CD4-positive, alpha-beta T cell treated with Interleukin-1 beta for 1 hour (primary cell): ENCODE measurements at regions not wholly inside any gene's neighbourhood (a gene's known extent, or its start where the extent isn't known, plus 50 kb on each side); places are given as distances from the start of the nearest gene placed in this dataset.
"Not testable (repeated sequence)": the region's sequence is repeated elsewhere in the genome, so short reads cannot be mapped to it uniquely, and the experiment has no call there.

Experiments used
- DNase-seq, 2 donors: peaks; one replicate each; pipeline ENCODE4 v3.0.0-alpha.2; 2020 to 2022

DNA sequence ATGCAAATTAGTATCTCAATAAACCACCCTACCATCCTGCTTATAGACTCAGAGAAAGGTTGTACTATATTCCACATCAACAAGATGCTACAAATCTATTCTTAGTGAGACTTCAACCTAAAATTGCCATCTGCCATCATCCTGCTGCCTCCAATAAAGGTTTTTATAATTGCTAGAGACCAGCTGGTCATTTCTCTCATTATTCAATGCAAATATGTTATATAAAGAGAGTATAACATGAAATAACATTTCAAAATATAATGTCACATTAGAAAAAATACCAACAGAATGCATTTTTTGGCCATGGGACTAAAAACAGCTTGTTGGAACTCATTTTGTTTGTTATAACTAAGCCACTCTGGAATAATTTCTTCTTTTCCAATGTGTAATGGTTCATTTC is 247.3 kb downstream of the LRIG3 start:
- DNase-seq: no peak

- DNase-seq: not testable (repeated sequence)
Observed at GRCh38 chr12:58677833-58678232, 242.5 kb downstream of the LRIG3 start.

DNA sequence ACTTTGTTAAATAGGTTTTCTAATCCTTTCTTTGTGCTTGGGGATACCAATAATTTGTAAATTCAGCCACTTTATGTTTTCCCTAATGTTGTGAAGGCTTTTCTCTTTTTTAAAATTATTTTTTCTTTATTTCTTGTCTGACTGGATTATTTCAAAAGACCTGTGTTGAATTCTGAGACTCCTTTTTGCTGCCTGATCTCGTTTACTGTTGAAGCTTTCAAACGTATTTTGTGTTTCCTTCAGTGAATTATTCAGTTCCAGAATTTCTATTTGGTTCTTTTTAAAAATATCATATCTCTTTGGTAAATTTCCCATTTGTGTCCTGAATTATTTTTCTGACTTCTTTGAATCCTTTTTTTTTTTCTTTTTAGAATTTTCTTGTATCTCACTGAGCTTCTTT is 241.6 kb downstream of the LRIG3 start:
- no peak for DNase-seq

DNA sequence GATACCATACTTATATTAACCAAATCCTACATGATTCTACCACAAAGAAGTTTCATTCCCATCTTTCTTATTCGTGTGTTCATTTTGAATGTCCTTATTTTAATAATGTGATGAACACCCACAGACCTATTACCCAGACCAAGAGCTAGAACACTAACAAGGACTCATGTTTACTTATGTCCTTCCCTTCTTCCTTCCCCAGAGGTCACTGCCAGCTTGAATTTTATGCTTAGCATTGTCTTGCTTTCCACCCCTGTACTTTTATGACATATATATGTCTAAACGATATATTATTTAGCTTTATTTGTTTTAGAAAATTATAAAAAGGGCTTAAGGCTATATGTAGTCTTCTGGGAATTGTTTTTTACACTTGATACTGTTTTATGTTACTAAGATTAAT is 238.6 kb downstream of the LRIG3 start:
- DNase-seq: no peak

DNA sequence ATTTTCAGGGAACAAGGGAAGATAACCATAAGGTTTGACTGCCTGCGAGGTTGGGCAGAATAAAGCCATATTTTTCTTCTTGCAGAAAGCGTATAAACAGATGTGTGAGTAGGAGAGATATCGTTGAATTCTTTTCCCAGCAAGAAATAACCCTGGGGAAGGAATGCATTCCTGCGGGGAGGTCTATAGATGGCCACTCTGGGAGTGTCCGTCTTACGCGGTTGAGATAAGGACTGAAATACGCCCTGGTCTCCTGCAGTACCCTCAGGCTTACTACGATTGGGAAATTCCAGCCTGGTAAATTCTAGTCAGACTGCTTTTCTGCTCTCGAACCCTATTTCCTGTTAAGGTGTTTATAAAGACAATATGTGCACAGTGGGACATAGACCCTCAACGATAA is 225.0 kb downstream of the LRIG3 start:
- DNase-seq: no peak

- no peak for DNase-seq
Observed at GRCh38 chr12:58701536-58701935, 218.8 kb downstream of the LRIG3 start.

GRCh38 chr12:58703866-58704265 is 216.4 kb downstream of the LRIG3 start:
- DNase-seq: no peak

GRCh38 chr12:58704770-58705169 is 215.5 kb downstream of the LRIG3 start:
- DNase-seq: not testable (repeated sequence)

GRCh38 chr12:58710901-58711300 is 209.4 kb downstream of the LRIG3 start:
- DNase-seq: no peak

DNA sequence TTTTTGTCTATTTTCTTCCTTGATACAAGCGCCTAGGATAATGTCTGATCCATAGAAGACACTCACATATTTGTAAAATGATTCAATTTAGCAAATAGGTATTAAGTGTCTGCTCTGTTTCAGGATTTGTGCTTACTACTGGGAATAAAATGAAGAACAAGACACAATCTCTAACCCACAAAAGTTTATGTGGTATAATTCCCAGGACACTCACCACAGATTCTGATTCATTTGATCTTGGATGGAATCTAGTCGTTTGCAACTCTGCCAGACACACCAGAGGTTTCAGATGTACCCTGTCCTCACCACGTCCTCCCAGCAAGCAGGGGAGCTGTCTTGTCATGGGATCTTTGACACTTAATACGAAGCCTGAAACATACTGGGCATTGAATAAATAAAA is 208.3 kb downstream of the LRIG3 start:
- no peak for DNase-seq

DNA sequence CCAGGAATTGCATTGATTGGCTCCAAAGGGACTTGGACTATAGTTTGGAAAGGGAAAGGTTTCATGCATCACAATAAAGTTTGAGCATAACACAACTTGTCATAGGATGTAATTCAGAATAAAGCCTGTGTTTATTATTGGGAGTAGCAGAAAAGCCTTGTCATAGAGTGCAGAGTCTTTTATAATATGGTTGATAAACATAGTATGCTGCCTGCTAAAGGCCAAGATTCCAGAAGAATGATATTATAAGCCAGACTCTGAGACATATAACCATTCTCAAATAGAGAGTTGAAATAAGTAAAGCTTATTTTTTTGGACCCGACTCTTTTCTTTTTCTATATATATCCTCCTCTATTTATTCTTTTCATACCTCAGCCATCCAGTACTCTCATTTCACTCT is 207.3 kb downstream of the LRIG3 start:
- DNase-seq: no peak

- DNase-seq: no peak
Observed at GRCh38 chr12:58719161-58719560, 201.1 kb downstream of the LRIG3 start.

- DNase-seq: no peak
Observed at GRCh38 chr12:58720421-58720820, 199.9 kb downstream of the LRIG3 start.

DNA sequence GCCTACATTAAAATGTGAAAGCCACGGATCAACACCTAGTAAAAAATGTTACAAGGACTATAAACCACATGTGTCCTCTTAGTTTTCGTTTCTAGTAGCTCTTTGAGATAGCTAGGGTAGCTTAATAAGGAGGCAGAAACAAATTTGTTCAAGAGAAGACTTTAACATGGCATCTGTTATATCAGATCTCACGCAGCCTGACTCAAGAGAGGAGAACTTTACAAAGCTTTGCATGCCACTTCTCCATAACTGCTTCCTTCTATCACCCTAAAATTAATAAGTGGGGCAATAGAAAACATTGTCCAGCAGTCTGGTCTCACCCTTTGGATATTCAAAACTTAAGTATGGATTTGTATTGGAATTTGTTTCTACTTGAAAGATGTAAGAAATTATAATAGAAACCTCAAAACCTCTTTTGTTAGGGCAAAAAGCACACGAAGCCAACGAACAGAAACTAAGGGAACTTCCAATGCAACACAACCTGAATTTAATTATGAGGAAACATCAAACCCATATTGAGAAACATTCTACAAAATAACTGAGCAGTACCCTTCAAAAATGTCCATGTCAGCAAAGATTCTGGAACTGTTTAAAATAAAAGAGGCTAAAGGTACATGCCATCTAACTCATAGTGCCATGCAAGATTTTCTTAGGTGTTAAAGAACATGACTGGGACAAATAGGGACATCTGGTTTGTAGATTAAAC is 194.8 kb downstream of the LRIG3 start:
- DNase-seq: no peak

DNA sequence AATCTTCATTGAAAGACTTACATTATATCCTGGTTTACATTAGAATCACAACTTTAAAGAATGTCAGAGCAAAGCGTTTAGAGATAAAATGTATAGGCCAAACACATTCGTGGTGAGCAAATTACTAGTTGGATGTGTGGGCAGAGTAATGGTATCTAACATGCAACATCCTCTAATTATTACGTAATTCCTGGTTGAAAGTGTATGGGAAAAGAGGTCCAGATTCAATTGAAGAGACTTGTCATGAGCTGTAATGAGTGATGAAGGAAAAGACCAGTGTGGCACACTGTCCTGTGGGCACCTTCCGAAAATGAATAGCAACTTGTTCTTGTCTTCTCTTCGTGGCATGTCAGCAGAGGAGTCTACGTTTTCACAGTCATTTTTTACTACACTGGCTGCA is 192.8 kb downstream of the LRIG3 start:
- no peak for DNase-seq

DNA sequence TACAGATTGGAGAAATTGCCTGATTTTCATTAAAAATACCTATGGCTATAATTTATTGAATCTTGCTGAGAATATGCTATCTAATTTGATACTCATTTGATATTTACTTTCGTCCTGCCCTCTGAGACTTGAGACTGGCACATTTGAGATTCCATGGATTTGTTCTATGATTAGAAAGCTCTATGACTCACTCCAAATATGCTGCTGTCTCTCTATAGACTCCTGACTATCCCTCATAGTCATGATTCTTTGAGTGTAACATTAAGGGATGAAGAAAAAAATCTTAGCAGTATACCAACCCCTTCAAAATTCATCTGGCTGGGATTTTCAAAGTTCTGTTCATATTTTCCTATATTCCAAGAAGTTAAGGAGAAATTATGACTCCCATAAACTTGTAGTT is 191.9 kb downstream of the LRIG3 start:
- DNase-seq: no peak

- no peak for DNase-seq
Observed at GRCh38 chr12:58731096-58731495, 189.2 kb downstream of the LRIG3 start.

DNA sequence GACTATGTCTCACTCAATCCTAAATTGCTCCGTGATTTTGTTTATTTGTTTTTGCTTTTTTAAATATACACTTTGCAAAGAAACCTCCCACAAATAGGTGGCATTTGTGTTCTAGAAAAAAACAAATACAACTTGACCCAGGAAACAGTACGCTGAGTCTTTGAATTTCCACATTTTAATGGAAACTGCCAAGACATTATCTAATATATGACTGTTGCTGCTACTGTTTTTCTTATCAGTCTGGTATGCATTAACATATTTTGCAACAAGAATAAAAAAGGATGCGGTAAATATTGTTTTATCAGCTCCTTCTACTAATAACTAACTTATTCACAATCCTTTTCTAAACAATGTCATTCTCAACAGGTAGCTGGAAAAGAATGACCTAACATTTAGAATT is 187.4 kb downstream of the LRIG3 start:
- DNase-seq: no peak

DNA sequence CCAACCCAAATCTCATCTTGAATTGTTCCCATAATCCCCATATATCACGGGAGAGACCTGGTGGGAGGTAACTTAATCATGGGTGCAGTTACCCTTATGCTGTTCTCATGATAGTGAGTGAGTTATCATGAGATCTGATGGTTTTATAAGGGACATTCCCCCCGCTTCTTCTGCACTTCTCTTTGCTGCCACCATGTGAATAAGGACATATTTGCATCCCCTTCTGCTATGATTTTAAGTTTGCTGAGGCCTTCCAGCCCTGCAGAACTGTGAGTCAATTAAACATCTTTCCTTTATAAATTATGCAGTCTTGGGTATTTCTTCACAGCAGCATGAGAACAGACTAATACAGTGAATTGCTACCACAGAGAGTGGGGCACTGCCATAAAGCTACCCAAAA is 179.1 kb downstream of the LRIG3 start:
- no peak for DNase-seq

- DNase-seq: no peak
Observed at GRCh38 chr12:58745348-58746125, 174.8 kb downstream of the LRIG3 start.

- DNase-seq: no peak
Observed at GRCh38 chr12:58747533-58747932, 172.8 kb downstream of the LRIG3 start.

GRCh38 chr12:58750484-58750883 is 169.8 kb downstream of the LRIG3 start:
- no peak for DNase-seq

- DNase-seq: no peak
Observed at GRCh38 chr12:58757422-58757821, 162.9 kb downstream of the LRIG3 start.

- not testable (repeated sequence) for DNase-seq
Observed at GRCh38 chr12:58759745-58760144, 160.6 kb downstream of the LRIG3 start.

- DNase-seq: no peak
Observed at GRCh38 chr12:58761308-58761707, 159.0 kb downstream of the LRIG3 start.
